Activated naive CD4-positive, alpha-beta T cell treated with anti-CD3 and anti-CD28 coated beads, Interleukin-2, amount 50 U/mL, for 24 hours (primary cell): ENCODE measurements at regions not wholly inside any gene's neighbourhood (a gene's known extent, or its start where the extent isn't known, plus 50 kb on each side); places are given as distances from the start of the nearest gene placed in this dataset.
"Not testable (repeated sequence)": the region's sequence is repeated elsewhere in the genome, so short reads cannot be mapped to it uniquely, and the experiment has no call there.

Experiments
- H3K27ac Mint-ChIP-seq: one replicate; pipeline ENCODE4 v1.8.0; 2021; ENCODE audit warnings: mild to moderate bottlenecking, mixed read lengths
- H3K27me3 Mint-ChIP-seq: one replicate; pipeline ENCODE4 v1.8.0; 2021; ENCODE audit warnings: mixed read lengths
- H3K36me3 Mint-ChIP-seq: one replicate; pipeline ENCODE4 v1.8.0; 2021; ENCODE audit warnings: mixed read lengths
- H3K4me1 Mint-ChIP-seq: one replicate; pipeline ENCODE4 v1.8.0; 2021; ENCODE audit warnings: mixed read lengths
- H3K4me3 Mint-ChIP-seq: one replicate; pipeline ENCODE4 v1.8.0; 2021; ENCODE audit warnings: mild to moderate bottlenecking, mixed read lengths
- H3K9me3 Mint-ChIP-seq: one replicate; pipeline ENCODE4 v1.8.0; 2021; ENCODE audit warnings: mixed read lengths

DNA sequence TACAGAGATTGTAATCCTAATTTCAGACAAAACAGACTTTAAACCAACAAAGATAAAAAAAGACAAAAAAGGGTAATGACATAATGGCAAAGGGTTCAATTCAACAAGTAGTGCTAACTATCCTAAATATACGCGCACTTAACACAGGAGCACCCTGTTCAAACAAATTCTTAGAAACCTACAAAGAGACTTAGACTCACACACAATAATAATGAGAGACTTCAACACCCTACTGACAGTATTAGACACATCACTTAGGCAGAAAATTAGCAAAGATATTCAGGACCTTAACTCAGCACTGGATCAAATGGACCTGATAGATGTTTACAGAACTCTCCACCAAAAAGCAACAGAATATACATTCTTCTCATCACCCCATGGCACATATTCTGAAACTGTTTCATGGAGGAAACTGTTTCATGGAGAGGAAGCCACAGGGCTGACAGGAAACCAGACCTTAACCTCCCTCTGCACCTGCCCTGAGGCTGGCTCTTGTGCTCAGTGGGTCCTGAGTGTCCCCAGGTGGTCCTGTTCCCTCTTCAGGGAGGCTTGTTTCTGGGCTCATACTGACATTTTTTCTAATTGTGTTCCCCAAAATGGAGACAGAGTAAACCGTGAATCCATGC, 54.7 kb downstream of the OR4M2 start:
- not testable (repeated sequence) for H3K4me1 Mint-ChIP-seq, H3K36me3 Mint-ChIP-seq, H3K4me3 Mint-ChIP-seq, H3K27ac Mint-ChIP-seq, H3K9me3 Mint-ChIP-seq, H3K27me3 Mint-ChIP-seq

DNA sequence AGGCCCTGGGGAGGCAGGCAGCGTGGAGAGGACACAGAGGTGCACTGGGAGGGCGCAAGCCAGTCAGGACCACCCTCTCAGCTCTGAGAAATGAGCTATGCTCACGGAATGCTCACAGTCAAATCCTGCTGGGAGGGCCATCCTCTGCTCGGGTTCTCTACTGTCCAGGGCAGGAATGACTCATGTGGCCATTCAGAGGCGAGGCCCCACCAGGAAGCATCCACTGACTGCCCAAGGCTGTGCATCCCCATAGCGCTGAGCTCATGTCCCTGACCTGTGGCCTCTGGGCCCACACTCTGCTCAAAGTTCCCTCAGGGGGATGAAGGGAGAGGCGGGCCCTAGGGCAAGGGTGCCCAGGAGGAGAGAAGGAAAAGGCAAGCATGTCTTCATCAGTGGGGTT, 57.2 kb downstream of the OR4M2 start:
- H3K4me3 Mint-ChIP-seq, H3K36me3 Mint-ChIP-seq, H3K4me1 Mint-ChIP-seq, H3K27ac Mint-ChIP-seq, H3K27me3 Mint-ChIP-seq, H3K9me3 Mint-ChIP-seq: not testable (repeated sequence)

DNA sequence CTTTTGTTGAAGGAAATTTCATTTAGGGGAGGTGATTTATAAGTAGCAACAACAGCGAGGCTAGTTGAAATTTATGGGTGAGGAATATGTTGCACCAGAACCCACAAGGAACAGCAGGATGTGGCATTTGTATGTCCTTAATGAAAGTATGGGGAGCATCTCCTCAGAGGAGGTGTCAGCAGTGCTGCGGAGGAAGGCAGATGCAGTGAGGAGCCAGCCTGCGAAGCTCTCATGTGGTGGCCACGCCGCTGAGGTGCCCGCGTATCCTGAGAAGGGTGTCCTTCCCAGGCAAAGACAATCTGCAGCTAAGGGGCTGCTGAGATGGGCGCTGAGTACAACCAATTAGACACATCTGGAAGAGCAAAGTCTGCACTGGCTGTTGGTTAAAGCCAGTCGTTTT, 60.8 kb downstream of the OR4M2 start:
- H3K4me1 Mint-ChIP-seq, H3K4me3 Mint-ChIP-seq, H3K27me3 Mint-ChIP-seq, H3K36me3 Mint-ChIP-seq, H3K9me3 Mint-ChIP-seq, H3K27ac Mint-ChIP-seq: not testable (repeated sequence)

GRCh38 chr15:22148109-22148508, 67.8 kb downstream of the OR4M2 start:
- not testable (repeated sequence) for H3K4me3 Mint-ChIP-seq, H3K9me3 Mint-ChIP-seq, H3K36me3 Mint-ChIP-seq, H3K4me1 Mint-ChIP-seq, H3K27me3 Mint-ChIP-seq, H3K27ac Mint-ChIP-seq

- not testable (repeated sequence) for H3K9me3 Mint-ChIP-seq, H3K27me3 Mint-ChIP-seq, H3K4me1 Mint-ChIP-seq, H3K27ac Mint-ChIP-seq, H3K4me3 Mint-ChIP-seq, H3K36me3 Mint-ChIP-seq
These were observed 77.9 kb downstream of the OR4M2 start for GRCh38 chr15:22158243-22158642.

DNA sequence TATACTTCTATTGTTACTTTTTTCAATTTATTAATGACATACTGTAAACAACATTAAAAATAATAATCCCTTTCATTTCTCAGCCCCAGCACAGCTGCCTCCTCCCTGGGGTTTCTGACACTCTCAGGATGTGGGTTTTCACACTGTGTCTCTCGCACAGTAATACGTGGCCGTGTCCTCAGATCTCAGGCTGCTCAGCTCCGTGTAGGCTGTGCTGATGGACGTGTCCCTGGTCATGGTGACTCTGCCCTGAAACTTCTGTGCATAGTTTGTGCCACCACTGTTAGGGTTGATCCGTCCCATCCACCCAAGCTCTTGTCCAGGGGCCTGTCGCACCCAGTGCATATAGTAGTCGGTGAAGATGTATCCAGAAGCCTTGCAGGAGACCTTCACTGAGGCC, 80.0 kb downstream of the OR4M2 start:
- H3K27me3 Mint-ChIP-seq, H3K27ac Mint-ChIP-seq, H3K36me3 Mint-ChIP-seq, H3K9me3 Mint-ChIP-seq, H3K4me3 Mint-ChIP-seq, H3K4me1 Mint-ChIP-seq: not testable (repeated sequence)

GRCh38 chr15:22160741-22161140, 80.4 kb downstream of the OR4M2 start:
- not testable (repeated sequence) for H3K9me3 Mint-ChIP-seq, H3K4me1 Mint-ChIP-seq, H3K27me3 Mint-ChIP-seq, H3K27ac Mint-ChIP-seq, H3K36me3 Mint-ChIP-seq, H3K4me3 Mint-ChIP-seq

DNA sequence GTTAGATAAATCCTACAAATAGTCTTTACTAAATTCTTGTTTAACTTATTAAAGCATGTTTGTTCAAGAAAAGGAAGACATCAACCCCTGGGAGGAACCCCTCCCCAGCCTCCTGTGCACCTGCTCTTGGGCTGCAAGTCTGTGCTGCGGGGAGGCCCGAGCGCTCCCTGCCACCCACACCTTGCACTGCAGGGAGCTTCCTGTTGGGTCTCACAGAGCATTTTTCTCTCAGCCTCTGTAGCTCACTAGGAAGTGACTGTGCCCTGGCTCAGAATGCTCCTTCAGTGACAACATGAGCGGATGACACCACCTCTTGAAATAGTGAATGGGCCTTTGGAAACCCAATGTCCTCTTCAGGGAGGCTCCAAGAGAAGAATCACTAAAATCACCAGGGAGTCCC, 81.1 kb downstream of the OR4M2 start:
- not testable (repeated sequence) for H3K27ac Mint-ChIP-seq, H3K4me3 Mint-ChIP-seq, H3K9me3 Mint-ChIP-seq, H3K27me3 Mint-ChIP-seq, H3K36me3 Mint-ChIP-seq, H3K4me1 Mint-ChIP-seq

DNA sequence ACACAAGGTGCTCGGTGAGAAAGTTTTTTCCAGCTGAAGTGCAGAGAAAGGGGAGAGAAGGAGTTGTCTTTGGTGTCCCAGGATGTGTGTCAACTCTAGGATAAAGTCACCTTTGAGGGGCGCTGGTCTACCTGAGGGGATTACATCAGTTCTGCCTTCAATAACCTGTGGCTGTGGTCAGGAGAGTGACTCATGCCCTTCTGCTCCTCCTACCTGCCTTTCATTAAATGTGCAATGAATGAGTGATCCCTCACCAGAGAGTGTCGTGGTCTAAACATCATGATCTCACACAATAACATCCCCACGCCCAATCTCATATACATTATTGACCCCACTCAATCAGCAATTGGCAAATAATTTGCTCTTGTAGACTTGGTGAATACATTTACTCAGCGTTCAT, 83.4 kb downstream of the OR4M2 start:
- not testable (repeated sequence) for H3K27me3 Mint-ChIP-seq, H3K27ac Mint-ChIP-seq

DNA sequence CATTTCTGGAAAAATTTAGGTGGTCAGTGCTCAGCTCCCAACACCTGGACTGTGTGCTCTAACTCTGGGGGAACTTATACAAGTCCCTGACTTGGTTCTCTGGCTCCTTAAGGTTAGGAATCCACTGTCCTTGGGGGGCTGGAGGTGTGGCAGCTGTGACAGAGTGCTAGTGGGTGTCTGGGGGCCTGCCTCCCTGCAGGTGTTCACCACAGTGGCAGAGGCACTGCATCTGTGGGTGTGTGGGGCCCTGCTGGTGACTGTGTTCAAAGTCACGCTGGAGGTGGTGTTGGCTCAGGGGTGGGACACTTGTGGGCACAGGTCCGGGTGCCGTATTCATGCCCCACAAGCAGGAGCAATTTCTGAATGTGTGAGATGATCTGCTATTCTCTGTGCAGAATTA, 87.2 kb downstream of the OR4M2 start:
- H3K36me3 Mint-ChIP-seq, H3K27me3 Mint-ChIP-seq, H3K27ac Mint-ChIP-seq, H3K4me1 Mint-ChIP-seq, H3K4me3 Mint-ChIP-seq, H3K9me3 Mint-ChIP-seq: not testable (repeated sequence)

More for the DNA sequence above, 83.4 kb downstream of the OR4M2 start:
- H3K4me1 Mint-ChIP-seq, H3K4me3 Mint-ChIP-seq, H3K9me3 Mint-ChIP-seq, H3K36me3 Mint-ChIP-seq: not testable (repeated sequence)

DNA sequence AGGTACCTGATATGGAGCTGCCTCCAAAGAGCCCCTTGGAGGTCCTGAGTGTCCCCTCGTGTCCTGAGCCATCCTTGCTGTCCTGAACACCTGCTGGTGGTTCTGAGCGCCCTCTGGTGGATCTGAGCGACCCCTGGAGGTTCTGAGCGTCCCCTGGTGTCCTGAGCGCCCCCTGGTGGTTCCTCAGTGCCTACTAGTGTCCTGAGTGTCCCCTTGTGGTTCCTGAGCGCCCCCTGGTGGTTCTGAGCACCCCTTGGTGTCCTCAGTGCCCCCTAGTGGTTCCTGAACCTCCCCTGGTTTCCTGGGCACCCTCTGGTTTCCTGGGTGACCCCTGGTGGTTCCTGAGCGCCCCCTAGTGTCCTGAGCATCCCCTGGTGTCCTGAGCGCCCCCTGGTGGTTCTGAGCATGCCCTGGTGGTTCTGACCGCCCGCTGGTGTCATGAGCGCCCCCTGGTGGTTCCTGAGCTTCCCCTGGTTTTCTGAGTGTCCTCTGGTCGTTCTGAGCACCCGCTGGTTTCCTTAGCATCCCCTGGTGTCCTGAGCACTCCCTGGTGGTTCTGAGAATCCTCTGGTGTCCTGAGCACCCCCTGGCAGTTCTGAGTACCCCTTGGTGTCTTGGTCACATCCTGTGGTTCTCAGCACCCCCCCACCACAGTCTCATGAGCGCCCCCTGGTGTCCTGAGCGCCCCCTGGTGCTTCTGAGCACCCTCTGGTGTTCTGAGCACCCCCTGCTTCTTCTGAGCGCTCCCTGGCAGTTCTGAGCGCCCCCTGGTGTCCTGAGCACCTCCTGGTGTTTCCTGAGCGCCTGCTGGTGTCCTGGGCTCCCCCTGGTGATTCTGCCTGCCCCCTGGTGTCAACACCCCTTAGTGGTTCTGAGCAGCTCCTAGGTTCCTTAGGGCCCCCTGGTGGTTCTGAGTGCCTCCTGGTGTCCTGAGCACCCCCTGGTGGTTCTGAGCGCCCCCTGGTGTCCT, 93.0 kb downstream of the OR4M2 start:
- H3K36me3 Mint-ChIP-seq, H3K27me3 Mint-ChIP-seq, H3K27ac Mint-ChIP-seq, H3K9me3 Mint-ChIP-seq, H3K4me1 Mint-ChIP-seq, H3K4me3 Mint-ChIP-seq: not testable (repeated sequence)

- not testable (repeated sequence) for H3K27ac Mint-ChIP-seq, H3K27me3 Mint-ChIP-seq, H3K9me3 Mint-ChIP-seq, H3K36me3 Mint-ChIP-seq, H3K4me3 Mint-ChIP-seq, H3K4me1 Mint-ChIP-seq
These were observed 93.8 kb downstream of the OR4M2 start for GRCh38 chr15:22174088-22174487.

DNA sequence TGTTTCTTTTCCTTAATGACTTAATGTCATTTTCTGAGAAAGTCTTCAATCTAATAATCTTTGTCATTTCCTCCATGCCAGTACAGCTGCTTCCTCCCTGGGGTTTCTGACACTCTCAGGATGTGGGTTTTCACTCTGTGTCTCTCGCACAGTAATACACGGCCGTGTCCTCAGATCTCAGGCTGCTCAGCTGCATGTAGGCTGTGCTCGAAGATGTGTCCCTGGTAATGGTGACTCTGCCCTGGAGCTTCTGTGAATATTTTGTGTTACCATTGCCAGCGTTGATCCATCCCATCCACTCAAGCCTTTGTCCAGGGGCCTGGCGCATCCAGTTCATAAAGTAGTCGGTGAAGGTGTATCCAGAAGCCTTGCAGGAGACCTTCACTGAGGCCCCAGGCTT, 97.6 kb downstream of the OR4M2 start:
- H3K4me1 Mint-ChIP-seq, H3K9me3 Mint-ChIP-seq, H3K36me3 Mint-ChIP-seq, H3K27ac Mint-ChIP-seq, H3K27me3 Mint-ChIP-seq, H3K4me3 Mint-ChIP-seq: not testable (repeated sequence)

GRCh38 chr15:22178438-22178837, 98.1 kb downstream of the OR4M2 start:
- not testable (repeated sequence) for H3K9me3 Mint-ChIP-seq, H3K4me3 Mint-ChIP-seq, H3K36me3 Mint-ChIP-seq, H3K27ac Mint-ChIP-seq, H3K27me3 Mint-ChIP-seq, H3K4me1 Mint-ChIP-seq

GRCh38 chr15:22179043-22179442, 98.7 kb downstream of the OR4M2 start:
- H3K9me3 Mint-ChIP-seq, H3K36me3 Mint-ChIP-seq, H3K27me3 Mint-ChIP-seq, H3K4me1 Mint-ChIP-seq, H3K27ac Mint-ChIP-seq, H3K4me3 Mint-ChIP-seq: not testable (repeated sequence)

- H3K9me3 Mint-ChIP-seq, H3K27me3 Mint-ChIP-seq, H3K36me3 Mint-ChIP-seq, H3K27ac Mint-ChIP-seq, H3K4me1 Mint-ChIP-seq, H3K4me3 Mint-ChIP-seq: not testable (repeated sequence)
These were observed 100.3 kb downstream of the OR4M2 start for GRCh38 chr15:22180611-22181010.

GRCh38 chr15:22184678-22185077, 104.4 kb downstream of the OR4M2 start:
- H3K36me3 Mint-ChIP-seq, H3K4me3 Mint-ChIP-seq, H3K27ac Mint-ChIP-seq, H3K4me1 Mint-ChIP-seq, H3K27me3 Mint-ChIP-seq, H3K9me3 Mint-ChIP-seq: not testable (repeated sequence)
